Activated effector memory CD4-positive, alpha-beta T cell treated with Interleukin-2 at 50 U/mL for 16 hours (primary cell): ENCODE measurements at regions not wholly inside any gene's neighbourhood (a gene's known extent, or its start where the extent isn't known, plus 50 kb on each side); places are given as distances from the start of the nearest gene placed in this dataset.
"Not testable (repeated sequence)": the region's sequence is repeated elsewhere in the genome, so short reads cannot be mapped to it uniquely, and the experiment has no call there.

Source experiments
- DNase-seq: peaks from one replicate; pipeline ENCODE4 v3.0.0-alpha.2; 2020

- DNase-seq: no peak
Observed at GRCh38 chr10:129063877-129064276, 403.2 kb upstream of the MGMT start.

- DNase-seq: not testable (repeated sequence)
Observed at GRCh38 chr10:129066529-129066928, 400.5 kb upstream of the MGMT start.

GRCh38 chr10:129071411-129071810, 395.6 kb upstream of the MGMT start:
- not testable (repeated sequence) for DNase-seq

GRCh38 chr10:129074939-129075338, 392.1 kb upstream of the MGMT start:
- DNase-seq: no peak

GRCh38 chr10:129075508-129075907, 391.5 kb upstream of the MGMT start:
- no peak for DNase-seq

GRCh38 chr10:129075927-129076326, 391.1 kb upstream of the MGMT start:
- no peak for DNase-seq

- DNase-seq: no peak
Observed at GRCh38 chr10:129078346-129078745, 388.7 kb upstream of the MGMT start.

- no peak for DNase-seq
Observed at GRCh38 chr10:129078746-129079145, 388.3 kb upstream of the MGMT start.

GRCh38 chr10:129079705-129080104, 387.3 kb upstream of the MGMT start:
- DNase-seq: no peak

- no peak for DNase-seq
Observed at GRCh38 chr10:129085811-129086210, 381.2 kb upstream of the MGMT start.

GRCh38 chr10:129089341-129089740, 377.7 kb upstream of the MGMT start:
- no peak for DNase-seq

GRCh38 chr10:129090165-129090564, 376.9 kb upstream of the MGMT start:
- no peak for DNase-seq

- DNase-seq: no peak
Observed at GRCh38 chr10:129090618-129091366, 376.2 kb upstream of the MGMT start.

GRCh38 chr10:129093641-129094040, 373.4 kb upstream of the MGMT start:
- no peak for DNase-seq

GRCh38 chr10:129094233-129094632, 372.8 kb upstream of the MGMT start:
- DNase-seq: no peak

GRCh38 chr10:129094861-129095260, 372.2 kb upstream of the MGMT start:
- DNase-seq: no peak

- no peak for DNase-seq
Observed at GRCh38 chr10:129095680-129096064, 371.4 kb upstream of the MGMT start.

- no peak for DNase-seq
Observed at GRCh38 chr10:129096065-129096984, 370.7 kb upstream of the MGMT start.

- no peak for DNase-seq
Observed at GRCh38 chr10:129097776-129098330, 369.2 kb upstream of the MGMT start.

GRCh38 chr10:129098517-129098916, 368.5 kb upstream of the MGMT start:
- DNase-seq: no peak

GRCh38 chr10:129099486-129099885, 367.6 kb upstream of the MGMT start:
- no peak for DNase-seq

GRCh38 chr10:129099992-129100391, 367.0 kb upstream of the MGMT start:
- DNase-seq: no peak

GRCh38 chr10:129101232-129101980, 365.6 kb upstream of the MGMT start:
- no peak for DNase-seq
